Testis (tissue), 2 donors: ENCODE measurements at regions not wholly inside any gene's neighbourhood (a gene's known extent, or its start where the extent isn't known, plus 50 kb on each side); places are given as distances from the start of the nearest gene placed in this dataset.

Experiments
- DNase-seq: peaks from one replicate; pipeline ENCODE4 v3.0.0-alpha.2; 2019
- H3K27ac ChIP-seq, 2 donors: fragments of 200-600 bp; sonication (generic); one replicate each; pipeline ENCODE4 v1.5.1; 2019
- H3K27me3 ChIP-seq: fragments of 200-600 bp; sonication (generic); one replicate; pipeline ENCODE4 v1.5.1; 2019
- H3K36me3 ChIP-seq: fragments of 200-600 bp; sonication (generic); one replicate; pipeline ENCODE4 v1.5.1; 2017; ENCODE audit warnings: low read depth; ENCODE audit errors: missing control alignments
- H3K4me1 ChIP-seq: fragments of 200-600 bp; sonication (generic); one replicate; pipeline ENCODE4 v1.5.1; 2019
- H3K4me3 ChIP-seq, 2 donors: fragments of 200-600 bp; sonication (generic); one replicate each; pipeline ENCODE4 v1.5.1; 2017 to 2019
- H3K9me3 ChIP-seq: fragments of 200-600 bp; sonication (generic); one replicate; pipeline ENCODE4 v1.5.1; 2017
- CTCF ChIP-seq, 3 experiments: fragments of 450-650 bp in 2 of 3; fragments of 200-600 bp in 1 of 3; sonication (generic) in 1 of 3; IDR thresholded peaks; one replicate each; pipeline ENCODE4 v1.5.1; 2016 to 2019; ENCODE audit warnings: antibody characterized with exemption in 3 of 3, mild to moderate bottlenecking in 2 of 3, moderate library complexity in 1 of 3
- POLR2A ChIP-seq: fragments of 450-650 bp; IDR thresholded peaks from one replicate; pipeline ENCODE4 v1.6.1; 2017; ENCODE audit warnings: antibody characterized with exemption, mild to moderate bottlenecking, moderate library complexity
- WGBS, 2 donors: methylation state at CpG; one replicate each; pipeline ENCODE4 v1.1.5; 2018; 5-methylcytosine and 5-hydroxymethylcytosine counted together
- intact Hi-C: fragments of 100-400 bp; cut with DNase I; formaldehyde crosslinking; loops from one replicate; pipeline ENCODE4 v1.15.1; 2023; ENCODE audit warnings: low total_unique reads

- Histone ChIP-seq H3K36me3 (no peaks in the 10 kb centered on the region), H3K9me3 (no peaks in the 10 kb centered on the region), H3K4me1 (no peaks in the 10 kb centered on the region), H3K27ac (no peak overlapping the region), H3K4me3 (peak overlapping the region; percentile 19 to 27), H3K27me3 (no peaks in the 10 kb centered on the region)
- peak; percentile 18 for DNase-seq
- WGBS, 2 donors = 45 to 58% methylated on average over 6 of the region's 6 CpGs
- intact Hi-C loops = no loop called here
- TF ChIP-seq POLR2A (no peak), CTCF (IDR thresholded peaks at IDR 0.05) (no peak)
These were observed 346.8 kb downstream of the ATP23 start for GRCh38 chr12:58288190-58288589.

DNA sequence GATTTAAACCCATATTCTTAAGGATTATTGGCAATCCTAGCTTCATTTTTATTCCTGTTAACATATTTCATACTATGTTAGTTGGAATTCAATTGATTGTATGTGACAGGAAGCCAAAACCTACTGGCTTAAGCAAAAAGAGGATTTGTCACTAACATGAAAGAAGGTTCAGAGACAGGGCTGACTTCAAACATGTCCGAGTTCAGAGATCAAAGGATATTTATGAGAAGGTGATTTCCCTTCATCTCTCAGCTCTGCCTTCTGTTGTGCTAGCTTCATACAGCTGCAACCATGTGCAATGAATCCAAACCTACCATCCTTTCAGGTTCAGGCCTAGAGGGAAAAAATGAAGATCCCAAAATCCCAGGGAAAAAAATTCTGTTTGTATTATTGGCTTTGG, 349.7 kb downstream of the ATP23 start:
- Histone ChIP-seq H3K4me1 (no peaks in the 10 kb centered on the region), H3K36me3 (no peaks in the 10 kb centered on the region), H3K4me3 (no peak overlapping the region), H3K27me3 (no peaks in the 10 kb centered on the region), H3K9me3 (no peaks in the 10 kb centered on the region), H3K27ac (no peak overlapping the region)
- TF ChIP-seq POLR2A (no peak), CTCF (IDR thresholded peaks at IDR 0.05) (no peak)
- WGBS, 2 donors = 70 to 78% methylated on average over 1 of the region's 1 CpG
- DNase-seq = no peak
- intact Hi-C loops = no loop called here

- 88 to 97% methylated on average over 2 of the region's 2 CpGs for WGBS, 2 donors
- intact Hi-C loops = no loop called here
- no peak for TF ChIP-seq POLR2A
- no peak for TF ChIP-seq CTCF (IDR thresholded peaks at IDR 0.05)
- Histone ChIP-seq H3K4me1 (no peaks in the 10 kb centered on the region), H3K36me3 (no peaks in the 10 kb centered on the region), H3K9me3 (no peaks in the 10 kb centered on the region), H3K27me3 (no peaks in the 10 kb centered on the region), H3K4me3 (no peak overlapping the region), H3K27ac (no peak overlapping the region)
- DNase-seq = no peak
These were observed 352.1 kb downstream of the ATP23 start for GRCh38 chr12:58293308-58293982.

DNA sequence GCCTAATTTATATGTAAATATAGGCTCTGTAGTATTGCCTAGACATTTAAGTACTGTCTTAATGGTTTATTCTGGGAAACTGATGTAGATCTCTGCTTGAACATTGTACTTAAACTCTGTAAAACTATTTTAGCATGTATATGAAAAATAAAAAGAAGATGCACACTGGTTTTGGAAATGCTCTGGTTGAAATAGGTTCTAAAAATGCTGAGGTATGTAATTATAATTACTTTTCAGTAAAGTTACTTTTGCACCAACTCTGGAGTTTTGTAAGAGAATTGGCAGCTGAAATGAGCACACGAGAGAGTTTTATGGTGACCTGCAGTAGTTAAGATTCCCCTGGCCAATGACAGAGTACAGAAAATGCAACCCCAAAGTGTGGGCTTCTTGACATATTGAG, 353.9 kb downstream of the ATP23 start:
- Histone ChIP-seq H3K27ac (no peak overlapping the region), H3K9me3 (no peaks in the 10 kb centered on the region), H3K36me3 (no peaks in the 10 kb centered on the region), H3K27me3 (no peaks in the 10 kb centered on the region), H3K4me1 (no peaks in the 10 kb centered on the region), H3K4me3 (no peak overlapping the region)
- no peak for TF ChIP-seq CTCF (IDR thresholded peaks at IDR 0.05)
- no peak for TF ChIP-seq POLR2A
- intact Hi-C loops = no loop called here
- WGBS, 2 donors = 68 to 75% methylated on average over 1 of the region's 1 CpG
- no peak for DNase-seq

DNA sequence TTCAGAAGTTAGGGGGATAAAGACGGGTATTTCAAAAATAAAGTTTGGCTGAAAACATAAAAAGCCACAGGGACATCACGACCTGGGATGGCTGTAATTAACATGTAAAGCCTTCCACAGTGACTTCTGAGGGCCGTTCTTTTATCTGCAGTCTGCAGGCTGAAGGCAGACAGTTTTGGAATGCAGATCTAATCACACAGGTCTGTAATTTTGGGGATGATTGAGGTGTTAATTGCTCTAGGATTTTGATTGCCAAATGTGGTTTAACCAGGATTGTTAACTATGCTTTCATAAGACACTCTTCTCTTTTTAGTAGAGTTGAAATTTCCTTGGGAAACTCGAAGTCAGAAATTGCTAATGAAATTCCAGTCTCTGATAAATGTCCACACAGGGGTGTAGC, 355.5 kb downstream of the ATP23 start:
- Histone ChIP-seq H3K4me1 (no peaks in the 10 kb centered on the region), H3K9me3 (no peaks in the 10 kb centered on the region), H3K27me3 (no peaks in the 10 kb centered on the region), H3K27ac (no peak overlapping the region), H3K4me3 (no peak overlapping the region), H3K36me3 (no peaks in the 10 kb centered on the region)
- no peak for DNase-seq
- WGBS, 2 donors = 69 to 70% methylated on average over 4 of the region's 4 CpGs
- intact Hi-C loops = no loop called here
- TF ChIP-seq CTCF (IDR thresholded peaks at IDR 0.05) (no peak), POLR2A (no peak)
